OCI-LY3 (cell line): ENCODE measurements at regions not wholly inside any gene's neighbourhood (a gene's known extent, or its start where the extent isn't known, plus 50 kb on each side); places are given as distances from the start of the nearest gene placed in this dataset.

ENCODE experiments used
- EZH2phosphoT487 ChIP-seq: fragments of 200-600 bp; shearing (Covaris generic); IDR thresholded peaks from 2 replicates; pipeline ENCODE4 v1.6.1; 2018; ENCODE audit warnings: antibody characterized with exemption, mixed run types, low read depth
- TF ChIP-seq, protein P1 (sequence below): fragments of 200-600, 300-600 bp; sonication (generic); IDR thresholded peaks from 2 replicates; pipeline ENCODE4 v1.5.1; 2014; ENCODE audit warnings: antibody characterized with exemption, low read length, low read depth

- TF ChIP-seq, protein P1, sequence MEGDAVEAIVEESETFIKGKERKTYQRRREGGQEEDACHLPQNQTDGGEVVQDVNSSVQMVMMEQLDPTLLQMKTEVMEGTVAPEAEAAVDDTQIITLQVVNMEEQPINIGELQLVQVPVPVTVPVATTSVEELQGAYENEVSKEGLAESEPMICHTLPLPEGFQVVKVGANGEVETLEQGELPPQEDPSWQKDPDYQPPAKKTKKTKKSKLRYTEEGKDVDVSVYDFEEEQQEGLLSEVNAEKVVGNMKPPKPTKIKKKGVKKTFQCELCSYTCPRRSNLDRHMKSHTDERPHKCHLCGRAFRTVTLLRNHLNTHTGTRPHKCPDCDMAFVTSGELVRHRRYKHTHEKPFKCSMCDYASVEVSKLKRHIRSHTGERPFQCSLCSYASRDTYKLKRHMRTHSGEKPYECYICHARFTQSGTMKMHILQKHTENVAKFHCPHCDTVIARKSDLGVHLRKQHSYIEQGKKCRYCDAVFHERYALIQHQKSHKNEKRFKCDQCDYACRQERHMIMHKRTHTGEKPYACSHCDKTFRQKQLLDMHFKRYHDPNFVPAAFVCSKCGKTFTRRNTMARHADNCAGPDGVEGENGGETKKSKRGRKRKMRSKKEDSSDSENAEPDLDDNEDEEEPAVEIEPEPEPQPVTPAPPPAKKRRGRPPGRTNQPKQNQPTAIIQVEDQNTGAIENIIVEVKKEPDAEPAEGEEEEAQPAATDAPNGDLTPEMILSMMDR, result no peak
- TF ChIP-seq EZH2phosphoT487, result no peak
Measured at GRCh38 chr4:138577145-138577544, 335.0 kb upstream of the SLC7A11 start.
